GM19468 (cell line): ENCODE measurements at regions not wholly inside any gene's neighbourhood (a gene's known extent, or its start where the extent isn't known, plus 50 kb on each side); places are given as distances from the start of the nearest gene placed in this dataset.

Source experiments
- ATAC-seq: cut with Tn5 transposase; IDR thresholded peaks from one replicate; pipeline ENCODE4 v1.9.1; 2021; ENCODE audit warnings: mild to moderate bottlenecking, moderate library complexity, moderate number of reproducible peaks; ENCODE audit not compliant: unreplicated experiment; ENCODE audit errors: extremely low read depth

- ATAC-seq: no peak
Observed at GRCh38 chr2:8061219-8061618, 620.6 kb upstream of the ID2 start.

DNA sequence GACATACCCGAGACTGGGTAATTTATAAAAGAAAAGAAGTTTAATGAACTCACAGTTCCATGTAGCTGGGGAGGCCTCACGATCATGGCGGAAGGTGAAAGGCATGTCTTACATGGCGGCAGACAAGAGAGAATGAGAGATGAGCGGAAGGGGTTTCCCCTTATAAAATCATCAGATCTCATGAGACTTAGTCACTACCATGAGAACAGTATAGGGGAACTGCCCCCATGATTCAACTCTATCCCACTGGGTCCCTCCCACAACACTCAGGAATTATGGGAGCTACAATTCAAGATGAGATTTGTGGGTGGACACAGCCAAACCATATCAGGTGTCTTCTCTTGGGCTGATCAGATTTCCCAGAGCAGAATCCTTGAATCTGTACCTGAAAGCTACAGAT is 617.3 kb upstream of the ID2 start:
- no peak for ATAC-seq

DNA sequence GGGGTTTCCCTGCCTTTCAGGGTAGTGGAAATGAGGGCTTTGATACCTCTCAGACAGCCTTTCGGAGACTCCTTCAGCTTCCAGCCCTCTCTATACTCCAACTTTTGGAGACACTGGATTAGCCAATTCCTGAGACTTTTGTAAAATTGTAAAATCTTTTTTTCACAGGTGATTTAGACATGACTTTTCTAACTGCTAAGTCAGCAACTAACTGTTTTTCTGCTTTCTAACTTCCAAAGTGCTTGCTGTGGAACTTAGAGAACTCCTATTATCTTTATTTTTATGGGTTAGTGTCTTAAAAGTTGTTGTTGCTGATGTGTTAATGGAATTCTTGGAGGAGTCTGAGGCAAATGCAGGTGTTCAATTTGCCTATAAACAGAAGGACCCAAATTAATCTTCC is 616.7 kb upstream of the ID2 start:
- no peak for ATAC-seq

GRCh38 chr2:8067784-8068336 is 614.0 kb upstream of the ID2 start:
- ATAC-seq: no peak

- no peak for ATAC-seq
Observed at GRCh38 chr2:8072907-8073306, 608.9 kb upstream of the ID2 start.

- ATAC-seq: no peak
Observed at GRCh38 chr2:8073916-8074315, 607.9 kb upstream of the ID2 start.

- ATAC-seq: no peak
Observed at GRCh38 chr2:8076448-8077342, 605.2 kb upstream of the ID2 start.

- ATAC-seq: no peak
Observed at GRCh38 chr2:8078705-8079104, 603.2 kb upstream of the ID2 start.

GRCh38 chr2:8080063-8080462 is 601.8 kb upstream of the ID2 start:
- ATAC-seq: no peak

DNA sequence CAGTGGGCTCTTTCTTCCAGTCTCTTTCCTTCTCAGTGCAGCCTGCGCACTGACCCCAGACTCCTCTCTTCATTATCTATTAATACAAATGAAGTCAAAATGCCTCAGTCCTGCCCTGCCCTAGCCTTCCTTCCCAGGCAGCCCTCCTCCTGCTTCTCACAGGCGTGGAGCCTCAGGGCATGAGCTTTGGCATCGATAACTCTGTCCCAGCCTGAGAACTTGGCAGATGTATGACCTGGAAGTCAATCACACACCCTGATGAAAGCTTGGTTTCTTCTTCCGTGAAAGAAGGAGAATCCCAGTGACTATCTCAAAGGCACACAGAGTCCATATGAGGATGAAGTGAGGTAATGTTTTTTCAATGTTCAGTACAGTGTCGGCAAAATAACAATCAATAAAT is 600.7 kb upstream of the ID2 start:
- no peak for ATAC-seq

DNA sequence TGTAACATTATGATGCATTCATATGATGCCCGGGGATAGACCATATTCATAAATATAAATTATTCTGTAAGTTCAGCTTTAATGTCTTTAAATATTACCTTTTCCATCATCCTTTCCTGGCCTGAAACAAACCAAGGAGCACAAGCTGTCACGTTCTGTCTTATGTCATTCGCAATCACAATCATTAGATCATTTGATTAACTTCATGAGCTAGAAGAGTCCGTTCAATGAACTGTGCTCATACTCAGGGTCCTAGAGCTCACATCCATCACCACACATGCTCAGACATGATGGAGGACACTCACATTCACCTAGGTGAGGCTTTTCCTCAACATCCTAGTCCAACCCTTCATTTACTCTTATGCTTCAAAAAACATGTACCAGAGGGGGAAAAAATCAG is 599.0 kb upstream of the ID2 start:
- no peak for ATAC-seq

GRCh38 chr2:8086357-8086756 is 595.5 kb upstream of the ID2 start:
- no peak for ATAC-seq

- no peak for ATAC-seq
Observed at GRCh38 chr2:8086796-8087479, 594.9 kb upstream of the ID2 start.

DNA sequence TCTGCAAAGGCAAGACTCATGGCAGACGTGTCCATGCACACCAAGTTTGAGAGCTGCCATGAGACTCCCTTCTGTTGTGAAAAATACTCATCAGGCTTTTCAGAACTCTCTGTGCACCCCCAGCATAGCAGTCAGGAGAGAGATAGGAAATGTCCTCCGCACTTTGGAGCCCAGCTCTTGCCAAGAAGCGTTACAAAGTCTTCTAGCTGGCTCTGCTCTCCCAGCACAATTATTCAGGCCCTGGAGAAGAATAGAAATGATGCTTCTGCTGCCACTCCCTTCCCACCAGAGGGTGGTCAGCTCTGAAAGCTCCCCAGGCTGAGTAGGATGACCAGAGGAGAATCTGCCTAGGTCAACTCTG is 594.4 kb upstream of the ID2 start:
- no peak for ATAC-seq

DNA sequence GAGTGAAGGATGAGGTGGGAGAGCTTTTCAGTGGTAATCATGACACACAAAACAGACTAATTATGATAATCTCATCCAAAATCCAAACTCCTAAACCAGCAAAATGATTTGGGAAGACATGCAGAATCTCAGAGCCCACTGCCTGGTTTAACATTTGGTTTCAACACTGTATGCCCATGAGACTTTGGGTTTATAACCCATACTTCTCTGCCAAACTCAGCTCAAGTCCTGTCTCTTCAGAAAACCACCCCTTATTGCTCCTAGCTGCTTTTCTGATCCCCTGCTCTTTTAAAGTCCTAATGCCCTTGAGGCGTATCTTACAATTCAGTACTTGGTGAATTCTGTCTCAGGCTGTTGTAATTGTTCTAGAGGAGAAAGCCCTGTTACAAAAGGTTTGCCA is 593.0 kb upstream of the ID2 start:
- ATAC-seq: no peak

- ATAC-seq: no peak
Observed at GRCh38 chr2:8089596-8089995, 592.3 kb upstream of the ID2 start.

DNA sequence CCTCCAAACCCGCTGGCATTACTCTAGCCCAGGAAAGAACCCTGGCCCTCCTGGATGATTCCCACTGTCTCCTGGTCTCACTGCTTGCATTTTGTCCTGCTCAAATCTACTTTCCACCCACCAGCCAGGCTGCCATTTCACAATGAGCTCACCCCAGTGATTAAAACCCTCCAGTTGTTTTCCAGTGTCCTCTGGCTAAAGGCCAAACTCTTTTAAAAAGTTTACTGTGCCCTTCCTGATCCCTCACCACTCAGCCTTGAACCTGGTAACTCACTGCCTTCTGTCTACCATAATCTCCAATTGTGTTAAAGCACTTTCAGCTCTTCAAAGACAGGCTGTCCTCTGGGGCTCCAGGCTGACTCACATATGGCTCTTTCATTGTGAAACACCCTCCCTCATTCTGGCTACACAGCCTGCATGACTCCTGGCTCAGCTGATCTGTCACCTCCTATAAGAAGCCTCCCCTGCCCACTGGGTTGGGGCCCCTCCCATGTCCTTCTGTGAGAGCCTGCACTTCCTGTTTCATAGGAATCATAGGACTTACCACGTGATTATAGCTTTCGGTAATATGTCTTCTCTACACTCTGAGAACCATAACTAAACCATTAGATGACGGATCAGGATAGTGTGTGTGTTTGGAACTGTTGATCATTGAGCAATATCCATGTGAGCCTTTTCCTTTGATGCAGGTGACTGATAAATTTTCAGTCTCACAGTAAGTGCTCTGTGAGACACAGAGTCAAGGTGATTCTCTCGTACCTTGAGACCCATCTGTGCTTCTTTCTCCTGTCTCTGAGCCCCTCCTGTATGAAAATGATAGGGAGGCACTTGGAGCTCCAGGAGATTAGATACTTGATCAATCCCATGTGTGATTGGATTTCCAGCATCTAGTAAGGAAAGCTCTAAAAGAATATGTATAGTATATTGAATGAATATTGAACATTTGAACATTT is 590.8 kb upstream of the ID2 start:
- ATAC-seq: no peak

- no peak for ATAC-seq
Observed at GRCh38 chr2:8094526-8094925, 587.3 kb upstream of the ID2 start.

DNA sequence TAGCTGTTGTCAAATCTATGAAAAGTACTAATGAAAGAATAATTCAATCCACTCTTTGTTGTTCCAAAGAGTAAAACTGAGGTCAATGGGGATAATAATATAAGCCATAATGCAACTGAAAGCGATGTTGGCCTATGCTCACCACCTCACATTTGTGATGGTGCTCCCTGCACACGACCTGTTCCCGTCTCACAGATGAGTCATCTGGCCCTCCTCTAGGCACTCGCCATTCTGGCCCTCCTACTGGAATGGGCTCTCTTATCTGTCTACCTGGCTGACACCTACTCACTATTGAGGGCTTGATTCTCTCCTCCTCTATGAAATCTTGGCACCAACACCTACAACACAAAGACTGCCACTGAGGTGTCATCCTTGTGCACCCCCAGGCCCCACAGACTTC is 585.9 kb upstream of the ID2 start:
- ATAC-seq: no peak

GRCh38 chr2:8096484-8096883 is 585.4 kb upstream of the ID2 start:
- ATAC-seq: no peak
